Liver (tissue), 8 donors: ENCODE measurements at regions not wholly inside any gene's neighbourhood (a gene's known extent, or its start where the extent isn't known, plus 50 kb on each side); places are given as distances from the start of the nearest gene placed in this dataset.
"Not testable (repeated sequence)": the region's sequence is repeated elsewhere in the genome, so short reads cannot be mapped to it uniquely, and the experiment has no call there.

ENCODE experiments used
- DNase-seq: peaks from one replicate; pipeline ENCODE4 v3.0.0-alpha.2; 2017; ENCODE audit warnings: low spot score
- H3K27ac ChIP-seq, 2 donors: one replicate each; pipeline ENCODE4 v1.7.0; 2013; ENCODE audit warnings: inconsistent platforms in 2 of 2, low read length in 2 of 2, control low read depth in 1 of 2, low read depth in 1 of 2, mild to moderate bottlenecking in 1 of 2
- H3K27me3 ChIP-seq, 4 donors: one replicate each; pipeline versions ENCODE4 v1.6.1 to v1.7.0; 2013; ENCODE audit warnings: low read length in 3 of 4, inconsistent platforms in 1 of 4, mild to moderate bottlenecking in 1 of 4, moderate library complexity in 1 of 4; ENCODE audit not compliant: control insufficient read depth in 4 of 4, insufficient read depth in 4 of 4
- H3K36me3 ChIP-seq, 4 donors: one replicate each; pipeline versions ENCODE4 v1.6.1 to v1.7.0; 2013; ENCODE audit warnings: low read length in 3 of 4, mild to moderate bottlenecking in 3 of 4, low read depth in 1 of 4, moderate library complexity in 1 of 4; ENCODE audit not compliant: control insufficient read depth in 4 of 4, insufficient read depth in 3 of 4
- H3K4me1 ChIP-seq, 4 donors: one replicate each; pipeline versions ENCODE4 v1.6.1 to v1.7.0; 2013; ENCODE audit warnings: low read length in 3 of 4, mild to moderate bottlenecking in 3 of 4, moderate library complexity in 1 of 4; ENCODE audit not compliant: control insufficient read depth in 4 of 4, insufficient read depth in 4 of 4
- H3K4me3 ChIP-seq, 3 donors: one replicate each; pipeline versions ENCODE4 v1.6.1 to v1.7.0; 2013; ENCODE audit warnings: low read length in 3 of 3, control low read depth in 1 of 3, low read depth in 1 of 3, mild to moderate bottlenecking in 1 of 3
- H3K9ac ChIP-seq, 2 donors: one replicate each; pipeline ENCODE4 v1.7.0; 2013; ENCODE audit warnings: low read length in 2 of 2, mild to moderate bottlenecking in 2 of 2, moderate library complexity in 2 of 2, control low read depth in 1 of 2, low read depth in 1 of 2
- H3K9me3 ChIP-seq, 4 donors: one replicate each; pipeline versions ENCODE4 v1.6.1 to v1.7.0; 2013; ENCODE audit warnings: low read length in 3 of 4; ENCODE audit not compliant: control insufficient read depth in 4 of 4
- CTCF ChIP-seq: fragments of 150-350 bp; IDR thresholded peaks from 2 replicates; pipeline ENCODE4 v1.5.1; 2017; ENCODE audit warnings: improper control_type of control experiment, low read depth, low read length; ENCODE audit not compliant: missing input control
- FOXA1 ChIP-seq: IDR thresholded peaks from 2 replicates; pipeline ENCODE4 v1.6.1; 2016; ENCODE audit warnings: antibody characterized with exemption
- HNF4A ChIP-seq, 2 donors: conservative IDR thresholded peaks; 2 replicates each; pipeline ENCODE4 v1.6.1; 2016; ENCODE audit warnings: antibody characterized with exemption in 2 of 2, mild to moderate bottlenecking in 2 of 2
- HNF4G ChIP-seq: IDR thresholded peaks from 2 replicates; pipeline ENCODE4 v1.6.1; 2016; ENCODE audit warnings: antibody characterized with exemption
- JUND ChIP-seq, 2 donors: IDR thresholded peaks; 2 replicates each; pipeline ENCODE4 v1.6.1; 2016; ENCODE audit warnings: antibody characterized with exemption in 2 of 2
- NR2F2 ChIP-seq: IDR thresholded peaks from 2 replicates; pipeline ENCODE4 v1.6.1; 2016; ENCODE audit warnings: antibody characterized with exemption
- RXRA ChIP-seq, 2 donors: IDR thresholded peaks; 2 replicates each; pipeline ENCODE4 v1.6.1; 2017 to 2018; ENCODE audit warnings: antibody characterized with exemption in 2 of 2, mild to moderate bottlenecking in 1 of 2
- SP1 ChIP-seq: IDR thresholded peaks from 2 replicates; pipeline ENCODE4 v1.6.1; 2018; ENCODE audit warnings: antibody characterized with exemption, mild to moderate bottlenecking
- YY1 ChIP-seq: IDR thresholded peaks from 2 replicates; pipeline ENCODE4 v1.6.1; 2016; ENCODE audit warnings: antibody characterized with exemption, mild to moderate bottlenecking
- ZBTB33 ChIP-seq: IDR thresholded peaks from 2 replicates; pipeline ENCODE4 v1.6.1; 2016; ENCODE audit warnings: antibody characterized with exemption
- WGBS: extraction: QIAGEN DNeasy Blood & Tissue Kit; methylation state at CpG from one replicate; pipeline ENCODE4 v1.1.7; 2013; 5-methylcytosine and 5-hydroxymethylcytosine counted together
- TF ChIP-seq, protein P1 (sequence below): IDR thresholded peaks from 2 replicates; pipeline ENCODE4 v1.6.1; 2016; ENCODE audit warnings: antibody characterized with exemption, mild to moderate bottlenecking
- TF ChIP-seq, protein P2 (sequence below): IDR thresholded peaks from 2 replicates; pipeline ENCODE4 v1.6.1; 2016; ENCODE audit warnings: antibody characterized with exemption
- donor health status: healthy.
- donor health status: healthy.
- donor health status: healthy.
- donor health status: healthy.
- donor health status: healthy.

- no peak overlapping the region for H3K27ac ChIP-seq
- H3K27me3 ChIP-seq, result no peaks in the 10 kb centered on the region
- WGBS, result 91% methylated on average over 2 of the region's 2 CpGs
- DNase-seq, result no peak
- no peaks in the 10 kb centered on the region for H3K36me3 ChIP-seq
- no peak overlapping the region for H3K9ac ChIP-seq
- no peaks in the 10 kb centered on the region for H3K9me3 ChIP-seq
- H3K4me3 ChIP-seq, result no peak overlapping the region
- no peak for TF ChIP-seq SP1
- TF ChIP-seq, protein P1, sequence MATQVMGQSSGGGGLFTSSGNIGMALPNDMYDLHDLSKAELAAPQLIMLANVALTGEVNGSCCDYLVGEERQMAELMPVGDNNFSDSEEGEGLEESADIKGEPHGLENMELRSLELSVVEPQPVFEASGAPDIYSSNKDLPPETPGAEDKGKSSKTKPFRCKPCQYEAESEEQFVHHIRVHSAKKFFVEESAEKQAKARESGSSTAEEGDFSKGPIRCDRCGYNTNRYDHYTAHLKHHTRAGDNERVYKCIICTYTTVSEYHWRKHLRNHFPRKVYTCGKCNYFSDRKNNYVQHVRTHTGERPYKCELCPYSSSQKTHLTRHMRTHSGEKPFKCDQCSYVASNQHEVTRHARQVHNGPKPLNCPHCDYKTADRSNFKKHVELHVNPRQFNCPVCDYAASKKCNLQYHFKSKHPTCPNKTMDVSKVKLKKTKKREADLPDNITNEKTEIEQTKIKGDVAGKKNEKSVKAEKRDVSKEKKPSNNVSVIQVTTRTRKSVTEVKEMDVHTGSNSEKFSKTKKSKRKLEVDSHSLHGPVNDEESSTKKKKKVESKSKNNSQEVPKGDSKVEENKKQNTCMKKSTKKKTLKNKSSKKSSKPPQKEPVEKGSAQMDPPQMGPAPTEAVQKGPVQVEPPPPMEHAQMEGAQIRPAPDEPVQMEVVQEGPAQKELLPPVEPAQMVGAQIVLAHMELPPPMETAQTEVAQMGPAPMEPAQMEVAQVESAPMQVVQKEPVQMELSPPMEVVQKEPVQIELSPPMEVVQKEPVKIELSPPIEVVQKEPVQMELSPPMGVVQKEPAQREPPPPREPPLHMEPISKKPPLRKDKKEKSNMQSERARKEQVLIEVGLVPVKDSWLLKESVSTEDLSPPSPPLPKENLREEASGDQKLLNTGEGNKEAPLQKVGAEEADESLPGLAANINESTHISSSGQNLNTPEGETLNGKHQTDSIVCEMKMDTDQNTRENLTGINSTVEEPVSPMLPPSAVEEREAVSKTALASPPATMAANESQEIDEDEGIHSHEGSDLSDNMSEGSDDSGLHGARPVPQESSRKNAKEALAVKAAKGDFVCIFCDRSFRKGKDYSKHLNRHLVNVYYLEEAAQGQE, result no peak
- TF ChIP-seq NR2F2, result no peak
- no peak for TF ChIP-seq ZBTB33
- TF ChIP-seq JUND (IDR thresholded peaks at IDR 0.05), result no peak
- no peak for TF ChIP-seq HNF4G
- TF ChIP-seq CTCF, result no peak
- TF ChIP-seq RXRA (IDR thresholded peaks at IDR 0.05), result no peak
- TF ChIP-seq, protein P2, sequence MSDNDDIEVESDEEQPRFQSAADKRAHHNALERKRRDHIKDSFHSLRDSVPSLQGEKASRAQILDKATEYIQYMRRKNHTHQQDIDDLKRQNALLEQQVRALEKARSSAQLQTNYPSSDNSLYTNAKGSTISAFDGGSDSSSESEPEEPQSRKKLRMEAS, result no peak
- no peak for TF ChIP-seq YY1
- no peak for TF ChIP-seq HNF4A (conservative IDR thresholded peaks at IDR 0.05)
- TF ChIP-seq FOXA1, result no peak
- no peaks in the 10 kb centered on the region for H3K4me1 ChIP-seq
Measured at GRCh38 chr19:28594737-28595136, 618.2 kb downstream of the UQCRFS1 start.

- DNase-seq, H3K36me3 ChIP-seq, H3K4me3 ChIP-seq, H3K9me3 ChIP-seq, H3K4me1 ChIP-seq, H3K9ac ChIP-seq, H3K27me3 ChIP-seq, H3K27ac ChIP-seq: not testable (repeated sequence)
- 77% methylated on average over 11 of the region's 11 CpGs for WGBS
Measured at GRCh38 chr19:28589991-28590411, 623.0 kb downstream of the UQCRFS1 start.
